Type B pancreatic cell (in vitro differentiated cells): ENCODE measurements at regions not wholly inside any gene's neighbourhood (a gene's known extent, or its start where the extent isn't known, plus 50 kb on each side); places are given as distances from the start of the nearest gene placed in this dataset.

Experiments used
- DNase-seq: peaks from one replicate; pipeline ENCODE4 v3.0.0; 2021; ENCODE audit warnings: mixed read lengths; ENCODE audit not compliant: unreplicated experiment; ENCODE audit errors: extremely low spot score
- H3K27ac Mint-ChIP-seq: 2 replicates; pipeline ENCODE4 v1.8.0; 2021; ENCODE audit warnings: mild to moderate bottlenecking, mixed read lengths
- H3K27me3 Mint-ChIP-seq: 2 replicates; pipeline ENCODE4 v1.8.0; 2021; ENCODE audit warnings: mixed read lengths
- H3K36me3 Mint-ChIP-seq: 2 replicates; pipeline ENCODE4 v1.8.0; 2021; ENCODE audit warnings: mixed read lengths
- H3K4me1 Mint-ChIP-seq: one replicate; pipeline ENCODE4 v1.8.0; 2021; ENCODE audit warnings: mixed read lengths; ENCODE audit not compliant: unreplicated experiment
- H3K4me3 Mint-ChIP-seq: 2 replicates; pipeline ENCODE4 v1.8.0; 2021; ENCODE audit warnings: mild to moderate bottlenecking, mixed read lengths
- H3K9me3 Mint-ChIP-seq: 2 replicates; pipeline ENCODE4 v1.8.0; 2021; ENCODE audit warnings: mixed read lengths
- CTCF ChIP-seq: fragments of 200-600 bp; sonication (generic); conservative IDR thresholded peaks from 2 replicates; pipeline ENCODE4 v1.5.0; 2021; ENCODE audit warnings: antibody characterized with exemption, mild to moderate bottlenecking

DNA sequence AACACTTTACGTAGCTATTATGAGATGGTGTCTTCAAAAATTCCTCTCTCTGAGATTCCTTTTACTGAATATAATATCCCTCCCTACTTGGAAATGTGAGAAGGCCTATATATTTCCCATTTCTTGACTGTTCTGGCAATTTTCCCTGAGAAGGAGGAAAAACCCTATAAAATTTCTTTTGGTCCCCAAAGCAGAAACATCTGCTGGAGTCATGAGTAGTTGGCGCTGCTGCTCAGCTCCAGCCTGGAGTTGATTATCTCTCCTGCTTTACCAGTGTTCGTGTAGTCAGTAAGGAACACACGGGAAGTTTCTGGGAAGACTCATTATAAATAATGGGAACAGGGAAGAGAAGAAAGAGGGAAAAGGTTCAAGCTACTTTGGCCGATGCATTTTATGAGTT lies 680.1 kb downstream of the EPHA3 start:
- no peak for TF ChIP-seq CTCF
- Mint-ChIP-seq H3K9me3 (no peaks in the 10 kb centered on the region), H3K36me3 (no peaks in the 10 kb centered on the region), H3K27me3 (no peaks in the 10 kb centered on the region), H3K4me1 (peaks cover 17% of the 10 kb centered on the region), H3K4me3 (no peak overlapping the region), H3K27ac (no peak overlapping the region)
- no peak for DNase-seq

DNA sequence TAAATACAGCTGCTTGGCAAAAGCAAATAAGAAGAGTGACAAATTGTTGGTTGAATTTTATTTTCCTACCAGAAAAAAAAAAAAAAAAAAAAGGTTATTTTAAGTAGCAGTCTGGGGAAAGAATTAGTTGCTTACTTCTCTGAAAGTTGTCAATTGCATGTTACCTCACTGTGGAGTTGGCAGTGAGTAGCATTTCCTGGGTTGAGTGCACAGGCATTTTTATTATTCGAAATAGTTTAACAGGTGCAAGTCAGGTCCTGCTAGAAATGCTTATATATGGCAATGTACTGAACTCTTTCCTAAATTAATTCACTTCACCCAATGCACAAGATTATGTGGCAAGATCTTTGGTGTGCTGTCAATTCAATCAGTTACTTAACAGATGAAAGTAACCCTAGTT lies 680.6 kb downstream of the EPHA3 start:
- Mint-ChIP-seq H3K27me3 (no peaks in the 10 kb centered on the region), H3K27ac (no peak overlapping the region), H3K4me1 (peaks cover 17% of the 10 kb centered on the region), H3K9me3 (no peaks in the 10 kb centered on the region), H3K4me3 (no peak overlapping the region), H3K36me3 (no peaks in the 10 kb centered on the region)
- TF ChIP-seq CTCF, result no peak
- DNase-seq, result no peak

- Mint-ChIP-seq H3K27ac (no peak overlapping the region), H3K4me3 (no peak overlapping the region), H3K4me1 (peaks cover 7% of the 10 kb centered on the region), H3K9me3 (no peaks in the 10 kb centered on the region), H3K36me3 (no peaks in the 10 kb centered on the region), H3K27me3 (no peaks in the 10 kb centered on the region)
- no peak for DNase-seq
- TF ChIP-seq CTCF, result no peak
Observed at GRCh38 chr3:89795506-89795905, 688.1 kb downstream of the EPHA3 start.

DNA sequence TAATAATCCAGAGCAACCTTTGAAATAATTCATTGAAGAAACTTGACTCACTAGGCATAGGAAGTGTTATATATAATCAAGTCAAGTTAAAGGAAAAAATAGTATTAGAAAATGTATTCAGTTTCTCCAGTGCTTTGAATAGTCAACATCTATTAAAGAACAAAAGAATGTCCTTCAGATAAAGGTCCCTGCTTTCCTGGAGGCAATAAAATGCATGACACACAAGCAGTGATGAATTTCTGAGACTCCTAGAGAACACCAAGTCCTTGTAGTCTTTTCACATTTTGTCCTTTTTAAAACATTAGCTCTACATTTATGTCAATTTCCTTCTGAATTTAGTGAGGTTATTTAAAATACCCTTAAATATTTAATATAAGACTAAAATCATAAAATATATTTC lies 695.5 kb downstream of the EPHA3 start:
- Mint-ChIP-seq H3K27me3 (no peaks in the 10 kb centered on the region), H3K36me3 (no peaks in the 10 kb centered on the region), H3K9me3 (no peaks in the 10 kb centered on the region), H3K4me1 (peaks cover 9% of the 10 kb centered on the region), H3K27ac (no peak overlapping the region), H3K4me3 (no peak overlapping the region)
- no peak for DNase-seq
- no peak for TF ChIP-seq CTCF

DNA sequence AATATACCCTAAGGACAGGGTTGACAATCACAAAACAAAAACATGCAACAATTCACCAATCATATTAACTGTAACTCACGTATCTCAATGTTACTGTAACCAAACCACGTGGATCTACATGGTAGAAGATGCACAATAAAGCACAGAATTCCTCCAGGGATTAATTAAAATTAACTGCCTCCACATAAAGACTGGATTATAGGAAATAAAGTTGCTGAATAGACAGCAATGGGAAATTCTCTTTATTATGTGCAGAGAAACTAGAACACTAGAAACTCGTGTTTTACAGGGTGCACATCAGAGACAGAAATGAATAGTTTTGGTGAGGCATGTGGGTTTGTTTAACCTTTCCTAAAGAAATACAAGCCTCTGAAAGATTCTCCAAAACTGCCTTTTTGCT lies 696.3 kb downstream of the EPHA3 start:
- no peak overlapping the region for H3K4me3 Mint-ChIP-seq
- H3K27ac Mint-ChIP-seq, result no peak overlapping the region
- no peak for TF ChIP-seq CTCF
- DNase-seq, result no peak
- H3K4me1 Mint-ChIP-seq, result peaks cover 9% of the 10 kb centered on the region
- no peaks in the 10 kb centered on the region for H3K27me3 Mint-ChIP-seq
- no peaks in the 10 kb centered on the region for H3K9me3 Mint-ChIP-seq
- H3K36me3 Mint-ChIP-seq, result no peaks in the 10 kb centered on the region

- DNase-seq, result no peak
- Mint-ChIP-seq H3K27ac (no peak overlapping the region), H3K4me1 (peaks cover 9% of the 10 kb centered on the region), H3K9me3 (no peaks in the 10 kb centered on the region), H3K27me3 (no peaks in the 10 kb centered on the region), H3K4me3 (no peak overlapping the region), H3K36me3 (no peaks in the 10 kb centered on the region)
- TF ChIP-seq CTCF, result no peak
Observed at GRCh38 chr3:89806166-89806565, 698.7 kb downstream of the EPHA3 start.
